A549 (cell line): ENCODE measurements at regions not wholly inside any gene's neighbourhood (a gene's known extent, or its start where the extent isn't known, plus 50 kb on each side); places are given as distances from the start of the nearest gene placed in this dataset.
"Not testable (repeated sequence)": the region's sequence is repeated elsewhere in the genome, so short reads cannot be mapped to it uniquely, and the experiment has no call there.

Experiments used
- ATAC-seq, 2 experiments: fragments of 200-7000 bp in 1 of 2; fragments of >200 bp in 1 of 2; cut with Nextera tagmentation in 1 of 2; cut with Tn5 transposase in 1 of 2; 3 replicates each; pipeline versions ENCODE4 v1.8.0 to v1.9.1; 2018 to 2020; ENCODE audit warnings: mild to moderate bottlenecking in 1 of 2, moderate library complexity in 1 of 2
- CTCF ChIA-PET: fragments of 300-600 bp; sonication (Branson Sonifier 250); formaldehyde crosslinking; extraction: SDS; loops from one replicate; lab custom pipeline; 2021; ENCODE audit warnings: antibody characterized with exemption, inconsistent platforms; lab: Yijun Ruan, JAX
- POLR2A ChIA-PET: fragments of 350-600 bp; formaldehyde crosslinking; extraction: SDS; loops from one replicate; lab custom pipeline; 2021; ENCODE audit warnings: antibody characterized with exemption, inconsistent platforms; lab: Yijun Ruan, JAX
- DNase-seq, 2 experiments: peaks; one replicate each; pipeline versions ENCODE4 v3.0.0 to v3.0.0-alpha.2; 2011 to 2016; ENCODE audit warnings: low read depth in 1 of 2, low spot score in 1 of 2
- FAIRE-seq: peaks from 2 replicates; lab custom pipeline; 2011; peaks lifted over from hg19 to GRCh38; lab: Jason Lieb, UNC
- H3K27ac ChIP-seq, 2 experiments: fragments of >200 bp; sonication (Bioruptor Twin); formaldehyde crosslinking; 3 replicates each; pipeline ENCODE4 v1.5.1; 2016 to 2017
- H3K4me1 ChIP-seq: fragments of >200 bp; sonication (Bioruptor Twin); formaldehyde crosslinking; 3 replicates; pipeline ENCODE4 v1.6.1; 2016
- H3K4me2 ChIP-seq: fragments of >200 bp; sonication (Bioruptor Twin); formaldehyde crosslinking; 3 replicates; pipeline ENCODE4 v1.6.1; 2016
- H3K4me3 ChIP-seq: fragments of >200 bp; sonication (Bioruptor Twin); formaldehyde crosslinking; 3 replicates; pipeline ENCODE4 v1.5.1; 2016
- H3K9me3 ChIP-seq: fragments of >200 bp; sonication (Bioruptor Twin); formaldehyde crosslinking; 3 replicates; pipeline ENCODE4 v1.6.1; 2016
- MAFK ChIP-seq: fragments of 450-650 bp; IDR thresholded peaks from 2 replicates; pipeline ENCODE4 v1.6.1; 2014; ENCODE audit not compliant: partially characterized antibody
- WGBS: methylation state at CpG from one replicate; pipeline ENCODE4 v1.1.6; 2017; ENCODE audit errors: missing lambda C conversion rate; 5-methylcytosine and 5-hydroxymethylcytosine counted together

DNA sequence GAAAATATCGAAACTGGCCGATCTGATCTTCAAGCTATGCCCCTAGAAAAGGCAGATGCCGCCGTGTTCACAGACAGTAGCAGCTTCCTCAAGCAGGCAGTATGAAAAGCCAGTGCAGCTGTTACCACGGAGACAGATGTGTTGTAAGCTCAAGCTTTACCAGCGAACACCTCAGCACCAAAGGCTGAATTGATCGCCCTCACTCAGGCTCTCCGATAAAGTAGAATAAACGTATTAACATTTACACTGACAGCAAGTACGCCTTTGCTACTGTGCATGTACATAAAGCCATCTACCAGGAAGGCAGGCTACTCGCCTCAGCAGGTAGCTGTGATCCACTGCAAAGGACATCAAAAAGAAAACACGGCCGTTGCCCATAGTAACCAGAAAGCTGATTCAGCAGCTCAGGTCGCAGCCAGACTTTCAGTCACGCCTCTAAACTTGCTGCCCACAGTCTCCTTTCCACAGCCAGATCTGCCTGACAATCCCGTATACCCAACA lies 122.8 kb upstream of the DEFB108B start:
- FAIRE-seq, ATAC-seq, H3K27ac ChIP-seq, H3K4me1 ChIP-seq, H3K4me3 ChIP-seq, DNase-seq, CTCF ChIA-PET, POLR2A ChIA-PET, H3K4me2 ChIP-seq, H3K9me3 ChIP-seq: not testable (repeated sequence)
- TF ChIP-seq MAFK: peak; percentile 26
- 52% methylated on average over 16 of the region's 16 CpGs for WGBS

DNA sequence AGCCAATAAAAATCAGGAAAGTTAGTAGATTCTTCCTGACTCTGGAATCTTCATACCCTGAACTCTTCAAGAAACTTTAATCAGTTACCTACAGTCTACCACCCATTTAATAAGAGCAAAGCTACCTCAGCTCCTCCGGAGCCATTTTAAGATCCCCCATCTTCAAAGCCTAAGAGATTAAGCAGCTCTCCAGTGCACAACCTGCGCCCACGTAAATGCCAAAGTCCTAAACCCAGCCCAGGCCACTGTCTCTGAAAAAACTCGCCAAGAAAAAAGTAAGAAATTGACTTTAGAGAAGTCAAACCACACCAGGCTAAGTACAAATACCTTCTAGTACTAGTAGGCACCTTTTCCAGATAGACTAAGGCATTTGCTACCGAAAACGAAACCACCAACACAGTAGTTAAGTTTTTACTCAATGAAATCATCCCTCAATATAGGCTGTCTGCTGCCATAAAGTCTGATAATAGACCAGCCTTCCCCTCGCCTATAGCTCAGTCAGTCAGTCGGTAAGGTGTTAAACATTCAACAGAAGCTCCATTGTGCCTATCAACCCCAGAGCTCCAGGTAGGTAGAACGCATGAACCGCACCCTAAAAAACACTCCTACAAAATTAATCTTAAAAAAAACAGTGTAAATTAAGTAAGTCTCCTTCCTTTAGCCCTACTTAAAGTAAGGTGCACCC lies 122.2 kb upstream of the DEFB108B start:
- ATAC-seq, H3K4me1 ChIP-seq, FAIRE-seq, H3K4me3 ChIP-seq, H3K4me2 ChIP-seq, POLR2A ChIA-PET, CTCF ChIA-PET, H3K9me3 ChIP-seq, H3K27ac ChIP-seq, DNase-seq: not testable (repeated sequence)
- WGBS: 66% methylated on average over 10 of the region's 10 CpGs

DNA sequence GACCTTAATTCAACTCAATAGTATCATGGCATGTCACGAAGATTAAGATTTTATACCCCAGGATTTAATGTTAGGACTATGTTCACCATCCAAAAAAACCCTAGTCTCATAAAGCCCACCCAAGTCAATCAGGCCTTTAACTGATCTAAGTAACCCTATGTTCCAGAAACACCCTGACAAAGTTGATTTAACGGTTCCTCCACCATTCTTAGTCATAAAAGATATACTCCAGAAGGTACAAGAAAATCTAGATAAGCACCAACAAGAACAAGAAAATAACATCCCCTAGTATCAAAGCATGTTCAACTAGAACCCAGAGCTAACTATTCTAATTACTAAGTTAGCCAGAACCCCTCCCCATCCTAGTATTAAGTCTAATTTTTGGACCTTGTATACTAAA lies 120.7 kb upstream of the DEFB108B start:
- POLR2A ChIA-PET, H3K27ac ChIP-seq, ATAC-seq, DNase-seq, FAIRE-seq, CTCF ChIA-PET, H3K4me2 ChIP-seq, H3K9me3 ChIP-seq, H3K4me1 ChIP-seq, H3K4me3 ChIP-seq: not testable (repeated sequence)
- WGBS: 11% methylated on average over 2 of the region's 2 CpGs

DNA sequence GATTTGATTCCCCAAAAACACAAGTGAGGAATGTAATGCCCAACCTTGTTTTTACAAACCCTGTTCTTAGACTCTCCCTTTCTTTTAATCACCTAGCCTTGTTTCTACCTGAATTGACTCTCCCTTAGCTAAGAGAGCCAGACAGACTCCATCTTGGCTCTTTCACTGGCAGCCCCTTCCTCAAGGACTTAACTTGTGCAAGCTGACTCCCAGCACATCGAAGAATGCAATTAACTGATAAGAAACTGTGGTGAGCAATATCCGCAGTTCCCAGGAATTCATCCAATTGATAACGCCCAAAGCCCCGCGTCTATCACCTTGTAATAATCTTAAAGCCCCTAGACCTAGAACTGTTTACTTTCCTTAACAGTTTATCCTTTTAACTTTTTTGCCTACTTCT lies 120.2 kb upstream of the DEFB108B start:
- DNase-seq, H3K27ac ChIP-seq, ATAC-seq, POLR2A ChIA-PET, CTCF ChIA-PET, H3K9me3 ChIP-seq, H3K4me2 ChIP-seq, H3K4me3 ChIP-seq, FAIRE-seq, H3K4me1 ChIP-seq: not testable (repeated sequence)
- WGBS: 83% methylated on average over 5 of the region's 5 CpGs

DNA sequence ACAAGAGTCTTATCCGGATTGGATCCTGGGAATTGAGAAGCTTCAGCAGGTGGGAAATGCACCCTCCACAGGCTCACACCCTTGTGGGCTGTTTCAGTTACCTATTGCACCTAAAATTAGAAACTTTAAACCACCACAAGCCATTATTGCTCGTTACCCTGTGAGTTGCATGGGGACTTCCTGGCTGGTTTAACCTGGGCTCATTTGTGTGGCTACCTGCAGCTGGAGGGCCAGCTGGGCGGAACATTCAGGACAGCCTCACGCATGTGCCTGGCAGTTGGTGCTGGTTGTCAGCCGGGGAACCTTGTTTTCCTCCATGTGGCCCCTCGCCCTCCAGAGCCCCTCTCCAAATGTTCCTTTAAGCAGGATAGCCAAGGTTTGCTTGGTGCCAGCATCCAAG lies 118.5 kb upstream of the DEFB108B start:
- H3K9me3 ChIP-seq, DNase-seq, H3K4me2 ChIP-seq, CTCF ChIA-PET, ATAC-seq, H3K27ac ChIP-seq, FAIRE-seq, POLR2A ChIA-PET, H3K4me3 ChIP-seq, H3K4me1 ChIP-seq: not testable (repeated sequence)
- WGBS: 31% methylated on average over 6 of the region's 6 CpGs

DNA sequence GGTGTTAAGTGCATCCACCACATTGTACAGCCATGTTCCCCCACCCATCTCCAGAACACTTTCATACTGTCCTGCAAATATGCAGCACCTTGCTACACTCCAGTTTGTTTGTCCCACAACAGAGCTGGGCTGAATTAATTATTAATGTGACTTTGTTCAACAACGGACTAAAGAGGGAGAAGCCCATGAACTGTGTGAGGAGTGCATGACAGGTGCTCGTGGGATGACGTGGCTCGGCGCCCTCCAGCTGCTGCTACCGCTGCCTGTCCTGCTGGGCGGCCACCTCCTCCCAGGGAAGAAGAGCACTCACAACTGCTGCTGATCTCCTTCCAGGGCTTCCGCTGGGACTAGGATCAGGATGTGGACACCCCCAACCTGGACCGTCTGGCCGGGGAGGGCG lies 111.2 kb upstream of the DEFB108B start:
- H3K4me2 ChIP-seq: not testable (repeated sequence)

DNA sequence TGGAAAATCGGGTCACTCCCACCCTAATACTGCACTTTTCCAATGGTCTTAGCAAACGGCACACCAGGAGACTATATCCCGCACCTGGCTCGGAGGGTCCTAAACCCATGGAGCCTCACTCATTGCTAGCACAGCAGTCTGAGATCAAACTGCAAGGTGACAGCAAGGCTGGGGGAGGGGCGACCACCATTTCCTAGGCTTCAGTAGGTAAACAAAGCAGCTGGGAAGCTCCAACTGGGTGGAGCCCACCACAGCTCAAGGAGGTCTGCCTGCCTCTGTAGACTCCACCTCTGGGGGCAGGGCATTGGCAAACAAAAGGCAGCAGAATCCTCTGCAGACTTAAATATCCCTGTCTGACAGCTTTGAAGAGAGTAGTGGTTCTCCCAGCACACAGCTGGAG lies 109.0 kb upstream of the DEFB108B start:
- POLR2A ChIA-PET, H3K27ac ChIP-seq, ATAC-seq, H3K4me3 ChIP-seq, H3K9me3 ChIP-seq, H3K4me2 ChIP-seq, FAIRE-seq, H3K4me1 ChIP-seq, DNase-seq, CTCF ChIA-PET: not testable (repeated sequence)
- WGBS: 28% methylated on average over 5 of the region's 5 CpGs

More for the DNA sequence above, 111.2 kb upstream of the DEFB108B start:
- H3K9me3 ChIP-seq, CTCF ChIA-PET, H3K4me1 ChIP-seq, DNase-seq, H3K4me3 ChIP-seq, ATAC-seq, H3K27ac ChIP-seq, FAIRE-seq, POLR2A ChIA-PET: not testable (repeated sequence)
- WGBS: 47% methylated on average over 8 of the region's 11 CpGs

DNA sequence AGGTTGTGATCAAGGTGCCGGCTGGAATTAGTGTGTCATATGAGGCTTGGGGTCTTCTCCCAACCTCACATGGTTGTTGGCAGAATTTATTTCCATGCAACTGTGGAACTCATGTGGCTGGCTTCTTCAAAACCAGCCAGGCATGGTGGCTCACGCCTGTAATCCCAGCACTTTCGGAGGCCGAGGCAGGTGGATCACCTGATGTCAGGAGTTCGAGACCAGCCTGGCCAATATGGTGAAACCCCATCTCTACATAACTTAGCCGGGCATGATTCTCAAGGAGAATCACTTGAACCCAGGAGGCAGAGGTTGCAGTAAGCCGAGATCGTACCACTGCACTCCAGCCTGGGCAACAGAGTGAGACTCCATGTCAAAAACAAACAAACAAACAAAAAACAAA lies 102.3 kb upstream of the DEFB108B start:
- DNase-seq, POLR2A ChIA-PET, H3K4me3 ChIP-seq, FAIRE-seq, H3K4me2 ChIP-seq, ATAC-seq, H3K9me3 ChIP-seq, H3K4me1 ChIP-seq, H3K27ac ChIP-seq: not testable (repeated sequence)
- CTCF ChIA-PET: interaction anchor here (0.6 kb wide), 1 partner anchor 31 kb away, joined by 4 read pairs; no protein-coding TSS in a partner anchor
- WGBS: 67% methylated on average over 7 of the region's 8 CpGs
